ENCODE measurements at regions not wholly inside any gene's neighbourhood (a gene's known extent, or its start where the extent isn't known, plus 50 kb on each side); places are given as distances from the start of the nearest gene placed in this dataset.

DNA sequence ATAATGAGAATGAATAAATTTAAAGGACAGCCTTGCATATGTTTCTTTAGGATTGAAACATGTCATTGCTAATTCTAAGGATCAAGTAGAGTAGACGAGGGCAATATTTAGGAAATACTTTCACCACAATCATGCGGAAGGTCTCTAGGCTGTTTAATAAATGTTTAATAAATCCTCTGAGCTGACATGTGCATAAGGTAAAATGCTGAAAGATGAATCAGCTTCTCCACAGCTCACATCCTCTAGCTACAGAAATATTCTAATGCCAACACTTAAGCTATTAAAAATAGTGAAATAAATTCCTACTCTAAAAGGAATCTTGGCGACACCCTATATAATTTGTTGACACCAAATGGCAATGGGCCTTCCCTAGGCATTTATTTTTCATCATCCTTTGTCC lies 407.3 kb downstream of the TBL1XR1 start:
- Histone ChIP-seq H3K36me3 (ENCODE audit: control insufficient read depth, insufficient read depth, low read length) (no peaks in the 10 kb centered on the region), H3K9me3 (replicated peaks; ENCODE audit: control insufficient read depth, insufficient read depth, low read depth, low read length) (no peaks in the 10 kb centered on the region), H3K79me2 (ENCODE audit: control insufficient read depth, insufficient read depth, low read length) (no peaks in the 10 kb centered on the region), H3K9me1 (ENCODE audit: control insufficient read depth, insufficient read depth, low read length) (no peaks in the 10 kb centered on the region), H3K27ac (ENCODE audit: extremely low read depth, low read depth, low read length) (no peak overlapping the region), H3K4me1 (replicated peaks in 1 of 2; ENCODE audit: control insufficient read depth in 2 of 2, insufficient read depth in 2 of 2, low read length in 2 of 2) (no peaks in the 10 kb centered on the region), H3K9ac (ENCODE audit: insufficient read depth in 1 of 2, low read depth in 2 of 2, low read length in 2 of 2) (no peak overlapping the region), H3K4me2 (ENCODE audit: insufficient read depth, low read length) (no peak overlapping the region), H3K27me3 (ENCODE audit: control insufficient read depth in 2 of 2, insufficient read depth in 2 of 2, low read length in 2 of 2) (peaks cover 0 to 2% of the 10 kb centered on the region in 2 experiments; a peak in 1 of 5 replicates), H4K20me1 (replicated peaks; ENCODE audit: control insufficient read depth, insufficient read depth, low read length) (no peaks in the 10 kb centered on the region), H3K4me3 (no peak overlapping the region), H2AFZ (ENCODE audit: low read depth, low read length) (no peak overlapping the region)
- BruUV-seq (replicated peaks): no TSS peak
- TF ChIP-seq TCF3 (CRISPR knock-in tag; IDR thresholded peaks at IDR 0.05): no peak
- TF ChIP-seq, protein P1, sequence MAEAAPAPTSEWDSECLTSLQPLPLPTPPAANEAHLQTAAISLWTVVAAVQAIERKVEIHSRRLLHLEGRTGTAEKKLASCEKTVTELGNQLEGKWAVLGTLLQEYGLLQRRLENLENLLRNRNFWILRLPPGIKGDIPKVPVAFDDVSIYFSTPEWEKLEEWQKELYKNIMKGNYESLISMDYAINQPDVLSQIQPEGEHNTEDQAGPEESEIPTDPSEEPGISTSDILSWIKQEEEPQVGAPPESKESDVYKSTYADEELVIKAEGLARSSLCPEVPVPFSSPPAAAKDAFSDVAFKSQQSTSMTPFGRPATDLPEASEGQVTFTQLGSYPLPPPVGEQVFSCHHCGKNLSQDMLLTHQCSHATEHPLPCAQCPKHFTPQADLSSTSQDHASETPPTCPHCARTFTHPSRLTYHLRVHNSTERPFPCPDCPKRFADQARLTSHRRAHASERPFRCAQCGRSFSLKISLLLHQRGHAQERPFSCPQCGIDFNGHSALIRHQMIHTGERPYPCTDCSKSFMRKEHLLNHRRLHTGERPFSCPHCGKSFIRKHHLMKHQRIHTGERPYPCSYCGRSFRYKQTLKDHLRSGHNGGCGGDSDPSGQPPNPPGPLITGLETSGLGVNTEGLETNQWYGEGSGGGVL (CRISPR knock-in tag; IDR thresholded peaks at IDR 0.05): no peak
- no peak for TF ChIP-seq SIN3B (IDR thresholded peaks at IDR 0.05; ENCODE audit: low read depth)
- TF ChIP-seq ZNF133 (CRISPR knock-in tag; IDR thresholded peaks at IDR 0.05): no peak
- no peak for DNase-seq (ENCODE audit: extremely low read depth in 1 of 4, low spot score in 3 of 4)
- no peak for FAIRE-seq
- WGBS (ENCODE audit: insufficient coverage, low coverage, missing lambda C conversion rate): 1% methylated on average over 3 of the region's 3 CpGs
- intact Hi-C loops (cut with micrococcal nuclease): no loop called here
- POLR2A ChIA-PET: no interaction called here
- no peak for ATAC-seq
- CTCF ChIA-PET (ENCODE audit: low intra/inter-chr PET ratio): no interaction called here
- in situ Hi-C loops (cut with MboI): no loop called here

DNA sequence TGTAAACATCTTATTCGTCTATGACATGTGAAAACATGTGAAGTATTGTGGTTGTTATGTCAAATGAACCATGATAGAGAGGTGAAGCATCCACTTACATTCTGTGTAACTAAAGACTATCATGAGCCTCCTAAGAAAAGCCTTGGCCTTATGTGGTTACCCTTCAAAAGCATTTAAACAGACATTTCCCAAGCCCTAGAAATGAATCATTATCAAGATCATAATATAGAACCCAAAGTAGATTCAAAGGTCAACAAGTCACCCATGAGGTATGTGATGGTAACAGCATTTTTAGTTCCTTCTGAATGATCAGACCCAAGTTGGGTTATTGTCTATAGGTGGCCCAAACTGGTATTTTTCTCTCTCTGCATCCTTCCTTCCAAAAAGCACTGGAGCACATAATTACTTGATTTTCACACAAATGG lies 408.0 kb downstream of the TBL1XR1 start:
- Histone ChIP-seq H3K4me2 (ENCODE audit: insufficient read depth, low read length) (no peak overlapping the region), H3K27ac (ENCODE audit: extremely low read depth, low read depth, low read length) (no peak overlapping the region), H4K20me1 (replicated peaks; ENCODE audit: control insufficient read depth, insufficient read depth, low read length) (no peaks in the 10 kb centered on the region), H2AFZ (ENCODE audit: low read depth, low read length) (no peak overlapping the region), H3K79me2 (ENCODE audit: control insufficient read depth, insufficient read depth, low read length) (no peaks in the 10 kb centered on the region), H3K9me1 (ENCODE audit: control insufficient read depth, insufficient read depth, low read length) (no peaks in the 10 kb centered on the region), H3K9ac (ENCODE audit: insufficient read depth in 1 of 2, low read depth in 2 of 2, low read length in 2 of 2) (no peak overlapping the region), H3K4me3 (no peak overlapping the region), H3K27me3 (ENCODE audit: control insufficient read depth in 2 of 2, insufficient read depth in 2 of 2, low read length in 2 of 2) (peaks cover 0 to 2% of the 10 kb centered on the region in 2 experiments; a peak in 1 of 5 replicates), H3K36me3 (ENCODE audit: control insufficient read depth, insufficient read depth, low read length) (no peaks in the 10 kb centered on the region), H3K9me3 (replicated peaks; ENCODE audit: control insufficient read depth, insufficient read depth, low read depth, low read length) (no peaks in the 10 kb centered on the region), H3K4me1 (replicated peaks in 1 of 2; ENCODE audit: control insufficient read depth in 2 of 2, insufficient read depth in 2 of 2, low read length in 2 of 2) (no peaks in the 10 kb centered on the region)
- FAIRE-seq (no peak), DNase-seq (ENCODE audit: extremely low read depth in 1 of 4, low spot score in 3 of 4) (no peak), ATAC-seq (no peak)
- ChIA-PET POLR2A (no interaction called here), CTCF (ENCODE audit: low intra/inter-chr PET ratio) (no interaction called here)
- intact Hi-C loops (cut with micrococcal nuclease): no loop called here
- in situ Hi-C loops (cut with MboI): no loop called here
- 0% methylated on average over 1 of the region's 1 CpG for WGBS (ENCODE audit: insufficient coverage, low coverage, missing lambda C conversion rate)
- no TSS peak for BruUV-seq (replicated peaks)
- TF ChIP-seq NR1H2 (CRISPR knock-in tag; IDR thresholded peaks at IDR 0.05) (no peak), ELF4 (CRISPR knock-in tag; IDR thresholded peaks at IDR 0.05) (no peak), ZNF324 (CRISPR knock-in tag; IDR thresholded peaks at IDR 0.05) (no peak), PHF20 (IDR thresholded peaks at IDR 0.05; ENCODE audit: partially characterized antibody) (no peak), NRF1 (conservative IDR thresholded peaks at IDR 0.05 in 1 of 2, IDR thresholded peaks at IDR 0.05 in 1 of 2) (no peak), HDGF (IDR thresholded peaks at IDR 0.05) (no peak)
- TF ChIP-seq, protein P2, sequence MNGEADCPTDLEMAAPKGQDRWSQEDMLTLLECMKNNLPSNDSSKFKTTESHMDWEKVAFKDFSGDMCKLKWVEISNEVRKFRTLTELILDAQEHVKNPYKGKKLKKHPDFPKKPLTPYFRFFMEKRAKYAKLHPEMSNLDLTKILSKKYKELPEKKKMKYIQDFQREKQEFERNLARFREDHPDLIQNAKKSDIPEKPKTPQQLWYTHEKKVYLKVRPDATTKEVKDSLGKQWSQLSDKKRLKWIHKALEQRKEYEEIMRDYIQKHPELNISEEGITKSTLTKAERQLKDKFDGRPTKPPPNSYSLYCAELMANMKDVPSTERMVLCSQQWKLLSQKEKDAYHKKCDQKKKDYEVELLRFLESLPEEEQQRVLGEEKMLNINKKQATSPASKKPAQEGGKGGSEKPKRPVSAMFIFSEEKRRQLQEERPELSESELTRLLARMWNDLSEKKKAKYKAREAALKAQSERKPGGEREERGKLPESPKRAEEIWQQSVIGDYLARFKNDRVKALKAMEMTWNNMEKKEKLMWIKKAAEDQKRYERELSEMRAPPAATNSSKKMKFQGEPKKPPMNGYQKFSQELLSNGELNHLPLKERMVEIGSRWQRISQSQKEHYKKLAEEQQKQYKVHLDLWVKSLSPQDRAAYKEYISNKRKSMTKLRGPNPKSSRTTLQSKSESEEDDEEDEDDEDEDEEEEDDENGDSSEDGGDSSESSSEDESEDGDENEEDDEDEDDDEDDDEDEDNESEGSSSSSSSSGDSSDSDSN (IDR thresholded peaks at IDR 0.05; ENCODE audit: borderline replicate concordance in 1 of 2, low read depth in 2 of 2, low read length in 2 of 2): no peak
- TF ChIP-seq, protein P3, sequence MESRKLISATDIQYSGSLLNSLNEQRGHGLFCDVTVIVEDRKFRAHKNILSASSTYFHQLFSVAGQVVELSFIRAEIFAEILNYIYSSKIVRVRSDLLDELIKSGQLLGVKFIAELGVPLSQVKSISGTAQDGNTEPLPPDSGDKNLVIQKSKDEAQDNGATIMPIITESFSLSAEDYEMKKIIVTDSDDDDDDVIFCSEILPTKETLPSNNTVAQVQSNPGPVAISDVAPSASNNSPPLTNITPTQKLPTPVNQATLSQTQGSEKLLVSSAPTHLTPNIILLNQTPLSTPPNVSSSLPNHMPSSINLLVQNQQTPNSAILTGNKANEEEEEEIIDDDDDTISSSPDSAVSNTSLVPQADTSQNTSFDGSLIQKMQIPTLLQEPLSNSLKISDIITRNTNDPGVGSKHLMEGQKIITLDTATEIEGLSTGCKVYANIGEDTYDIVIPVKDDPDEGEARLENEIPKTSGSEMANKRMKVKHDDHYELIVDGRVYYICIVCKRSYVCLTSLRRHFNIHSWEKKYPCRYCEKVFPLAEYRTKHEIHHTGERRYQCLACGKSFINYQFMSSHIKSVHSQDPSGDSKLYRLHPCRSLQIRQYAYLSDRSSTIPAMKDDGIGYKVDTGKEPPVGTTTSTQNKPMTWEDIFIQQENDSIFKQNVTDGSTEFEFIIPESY (CRISPR knock-in tag; IDR thresholded peaks at IDR 0.05): no peak

Data from K562 (cell line).